ENCODE measurements at regions not wholly inside any gene's neighbourhood (a gene's known extent, or its start where the extent isn't known, plus 50 kb on each side); places are given as distances from the start of the nearest gene placed in this dataset.
"Not testable (repeated sequence)": the region's sequence is repeated elsewhere in the genome, so short reads cannot be mapped to it uniquely, and the experiment has no call there.

DNA sequence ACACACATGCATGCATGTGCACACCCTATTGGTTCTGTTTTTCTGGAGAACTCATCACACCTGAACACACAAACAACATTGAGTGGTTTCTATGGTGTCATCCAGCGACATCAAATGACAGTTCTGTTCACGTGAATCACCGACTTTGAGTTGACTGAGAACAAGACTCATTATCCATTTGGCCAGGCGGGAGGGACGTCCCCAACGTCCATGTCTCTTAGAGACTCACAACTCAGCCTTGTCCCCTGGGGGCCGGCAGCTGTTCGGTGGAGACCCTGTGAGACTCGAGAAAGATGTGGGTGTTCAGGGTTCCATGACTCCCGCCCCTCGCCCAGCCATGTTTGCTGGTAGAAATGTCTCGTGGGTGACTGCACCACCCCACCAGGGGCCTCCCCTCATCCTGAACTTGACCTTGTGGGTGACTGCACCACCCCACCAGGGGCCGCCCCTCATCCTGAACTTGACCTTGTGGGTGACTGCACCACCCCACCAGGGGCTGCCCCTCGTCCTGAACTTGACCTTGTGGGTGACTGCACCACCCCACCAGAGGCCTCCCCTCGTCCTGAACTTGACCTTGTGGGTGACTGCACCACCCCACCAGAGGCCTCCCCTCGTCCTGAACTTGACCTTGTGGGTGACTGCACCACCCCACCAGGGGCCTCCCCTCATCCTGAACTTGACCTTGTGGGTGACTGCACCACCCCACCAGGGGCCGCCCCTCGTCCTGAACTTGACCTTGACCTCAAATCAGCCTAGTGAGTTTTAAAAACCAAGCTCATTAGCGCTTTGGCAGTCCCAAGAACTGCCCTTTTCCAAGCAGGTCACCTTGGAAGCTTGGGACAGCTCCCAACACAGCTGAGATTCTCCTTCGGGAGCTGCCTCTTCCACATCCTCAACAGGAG is 163.8 kb downstream of the SHANK2 start:
- not testable (repeated sequence) for DNase-seq (ENCODE audit: extremely low read depth in 1 of 11, low read depth in 9 of 11, low spot score in 4 of 11)

DNA sequence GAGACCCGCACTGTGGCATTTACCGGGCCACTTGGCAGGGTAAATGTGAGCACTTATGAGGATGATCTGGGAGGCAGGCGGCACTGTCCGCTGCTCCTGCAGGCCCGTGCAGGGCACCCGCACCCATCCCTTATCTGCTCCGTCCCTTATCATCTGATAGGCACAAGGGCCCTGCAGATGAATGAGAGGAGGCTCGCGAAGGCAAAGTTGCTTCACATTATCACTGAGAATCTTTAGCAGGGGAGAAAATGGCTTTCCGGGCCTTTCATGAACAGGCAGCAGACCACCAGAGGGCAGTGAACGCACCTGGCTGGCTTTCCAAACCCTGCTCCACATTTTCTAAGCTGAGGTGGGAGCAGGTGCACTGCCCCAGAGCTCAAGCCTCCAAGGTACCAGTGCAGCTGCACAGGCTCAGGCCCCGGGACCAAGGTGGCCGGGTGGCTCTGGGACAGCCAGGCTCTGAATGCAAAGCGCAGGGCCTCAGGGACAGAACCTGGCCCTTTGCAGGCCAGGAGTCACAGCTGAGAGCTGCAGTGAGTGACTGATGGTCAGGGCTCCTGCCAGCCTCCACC is 165.6 kb downstream of the SHANK2 start:
- DNase-seq (ENCODE audit: extremely low read depth in 1 of 11, low read depth in 9 of 11, low spot score in 4 of 11): peak in 9 of 11 donors; percentile 24 to 40 (median 31)

DNA sequence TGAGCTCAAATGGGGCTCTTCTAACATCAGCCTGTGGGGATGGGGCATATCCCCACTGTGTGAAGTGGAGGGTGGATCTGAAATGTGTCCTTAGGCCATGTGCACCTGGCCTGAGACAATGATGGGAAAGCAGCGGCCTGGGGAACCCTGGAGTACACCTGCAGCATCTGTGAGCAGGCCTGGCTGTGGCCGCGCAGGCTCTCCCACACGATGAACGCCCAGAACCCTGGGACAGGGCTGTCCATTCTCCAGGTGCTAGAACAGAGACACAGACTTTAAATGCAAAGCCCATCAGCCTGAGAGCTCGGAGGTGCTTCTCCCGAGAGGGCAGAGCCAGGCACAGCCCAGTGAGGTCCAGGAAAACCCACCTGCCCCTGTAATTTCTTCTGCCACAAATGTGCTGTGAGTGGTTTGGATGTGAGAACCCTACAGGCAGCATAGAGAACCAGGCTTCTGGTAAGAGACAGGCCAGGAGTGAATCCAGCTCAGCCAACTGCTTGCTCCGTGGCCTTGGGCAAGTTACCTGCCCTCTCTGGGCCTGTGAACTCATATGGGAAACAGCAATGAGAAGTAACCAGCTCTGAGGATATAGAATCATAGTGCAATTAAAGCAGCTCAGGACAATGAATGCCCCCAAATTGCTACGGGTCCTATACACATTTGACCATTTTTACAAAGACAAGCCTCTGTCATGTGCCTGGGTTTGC is 167.9 kb downstream of the SHANK2 start:
- DNase-seq (ENCODE audit: extremely low read depth in 1 of 11, low read depth in 9 of 11, low spot score in 4 of 11): no peak

DNA sequence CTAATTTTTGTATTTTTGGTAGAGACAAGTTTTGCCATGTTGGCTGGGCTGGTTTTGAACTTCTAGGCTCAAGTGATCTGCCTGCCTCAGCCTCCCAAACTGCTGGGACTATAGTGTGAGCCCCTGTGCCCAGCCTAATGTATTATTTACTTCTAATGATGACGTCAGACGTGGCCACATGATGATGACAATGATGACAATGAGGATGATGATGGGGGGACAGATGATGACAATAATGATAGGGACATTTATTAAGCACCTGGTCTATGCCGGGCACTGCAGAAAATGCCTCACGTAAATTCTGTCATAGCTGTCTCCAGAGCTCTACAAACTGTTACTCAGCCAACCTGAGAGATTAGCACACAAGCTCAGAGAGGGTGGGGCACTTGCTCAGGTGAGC is 169.3 kb downstream of the SHANK2 start:
- no peak for DNase-seq (ENCODE audit: extremely low read depth in 1 of 11, low read depth in 9 of 11, low spot score in 4 of 11)

DNA sequence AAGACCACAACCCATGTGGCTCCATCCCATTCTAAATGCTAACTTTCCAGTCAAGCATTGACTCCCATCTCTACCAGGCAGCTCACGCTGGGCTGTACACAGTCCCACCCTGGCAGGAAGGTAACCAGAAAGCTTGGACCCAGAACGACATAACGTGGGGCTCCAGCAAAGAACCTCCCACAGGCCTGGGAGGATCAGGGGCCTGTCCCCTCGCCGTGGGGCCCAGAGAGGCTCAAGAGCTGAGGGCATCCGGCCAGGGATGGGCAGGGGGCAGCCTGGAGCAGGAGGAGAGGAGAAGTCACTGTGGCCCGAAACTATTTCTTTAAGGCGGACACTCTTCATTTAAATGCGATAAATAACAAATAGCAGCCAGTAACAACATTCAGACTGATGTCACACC is 169.9 kb downstream of the SHANK2 start:
- DNase-seq (ENCODE audit: extremely low read depth in 1 of 11, low read depth in 9 of 11, low spot score in 4 of 11): no peak

DNA sequence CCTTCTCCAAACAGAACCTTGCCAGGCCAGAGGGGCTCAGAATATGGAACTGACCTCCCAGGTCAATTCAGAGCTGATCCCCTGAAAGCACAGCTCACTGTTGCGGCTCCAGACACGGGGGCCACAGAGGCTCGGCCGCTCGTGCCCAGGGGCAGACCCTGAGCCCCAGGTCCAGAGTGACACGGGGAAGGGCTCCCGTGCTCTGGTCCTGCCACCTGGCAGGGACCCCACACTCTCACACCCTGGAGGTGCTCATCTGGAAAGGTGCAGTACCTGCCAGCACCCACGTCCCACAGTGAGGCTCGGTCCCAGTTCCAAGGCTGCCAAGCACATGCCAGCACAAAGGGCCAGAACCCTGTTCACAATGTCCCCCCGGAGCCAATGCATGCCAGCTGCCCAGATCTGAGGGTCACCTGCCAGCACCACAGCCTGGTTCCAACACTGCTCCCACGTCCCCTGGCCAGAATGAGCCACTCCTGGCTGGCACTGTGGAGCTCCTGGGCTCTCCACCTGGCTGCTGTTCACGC is 170.6 kb downstream of the SHANK2 start:
- no peak for DNase-seq (ENCODE audit: extremely low read depth in 1 of 11, low read depth in 9 of 11, low spot score in 4 of 11)

DNA sequence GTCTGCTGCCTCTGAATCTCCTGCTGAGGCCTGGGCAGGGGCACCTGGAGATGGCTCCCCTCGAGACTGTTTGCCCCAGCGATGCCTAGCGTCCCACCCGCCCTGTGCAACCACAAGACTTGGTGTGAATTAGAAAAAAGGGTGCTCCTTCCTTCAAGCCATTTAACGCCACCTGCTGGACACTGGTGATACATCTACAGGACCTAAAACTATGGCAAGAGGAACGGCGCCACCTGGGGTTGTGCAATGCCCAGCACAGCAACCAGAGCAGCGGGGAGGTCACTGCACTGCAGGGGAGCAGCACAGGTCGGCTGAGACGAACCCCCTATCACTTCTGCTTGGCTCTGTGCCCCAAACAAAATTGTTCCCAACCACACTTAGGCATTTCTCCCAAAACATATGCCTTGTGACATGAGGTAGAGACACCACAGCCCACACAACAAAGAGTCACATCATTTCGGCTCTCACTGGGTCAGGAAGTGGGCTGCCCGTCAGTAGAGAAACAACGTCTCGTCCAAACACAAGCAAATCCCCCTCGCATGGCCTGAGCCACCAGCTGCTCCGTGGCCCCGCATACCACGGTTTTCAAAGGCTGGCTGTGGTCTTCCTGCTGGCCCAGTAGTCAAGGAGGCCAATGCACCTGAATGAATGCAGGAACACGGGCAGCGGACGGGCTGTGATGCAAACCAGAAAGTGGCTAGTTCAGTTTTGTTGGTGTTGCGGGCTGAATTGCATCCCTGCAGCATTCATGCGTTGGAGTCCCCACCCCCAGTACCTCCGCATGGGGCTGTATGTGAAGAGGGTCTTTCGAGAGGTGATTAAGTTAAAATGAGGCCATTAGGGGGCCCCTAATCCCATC is 171.9 kb downstream of the SHANK2 start:
- DNase-seq (ENCODE audit: extremely low read depth in 1 of 11, low read depth in 9 of 11, low spot score in 4 of 11): peak in 10 of 11 donors; percentile 21 to 63 (median 44)

DNA sequence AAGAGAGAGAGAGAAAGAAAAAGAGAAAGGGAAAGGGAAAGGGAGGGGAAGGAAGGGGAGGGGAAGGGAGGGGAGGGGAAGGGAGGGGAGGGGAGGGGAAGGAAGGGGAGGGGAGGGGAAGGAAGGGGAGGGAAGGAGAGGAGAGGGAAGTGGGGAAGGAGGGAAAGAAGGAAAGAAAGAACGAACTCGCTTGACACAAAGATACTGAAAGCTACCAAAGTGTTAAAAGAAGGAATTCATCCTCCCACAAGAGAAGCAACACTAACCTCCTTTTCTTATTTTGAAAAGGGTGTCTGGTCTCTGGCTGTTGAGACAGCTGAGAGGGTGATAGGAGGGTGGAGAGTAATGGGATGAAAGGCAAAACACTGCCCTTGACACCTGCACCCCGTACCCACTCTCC is 172.6 kb downstream of the SHANK2 start:
- DNase-seq (ENCODE audit: extremely low read depth in 1 of 11, low read depth in 9 of 11, low spot score in 4 of 11): no peak

DNA sequence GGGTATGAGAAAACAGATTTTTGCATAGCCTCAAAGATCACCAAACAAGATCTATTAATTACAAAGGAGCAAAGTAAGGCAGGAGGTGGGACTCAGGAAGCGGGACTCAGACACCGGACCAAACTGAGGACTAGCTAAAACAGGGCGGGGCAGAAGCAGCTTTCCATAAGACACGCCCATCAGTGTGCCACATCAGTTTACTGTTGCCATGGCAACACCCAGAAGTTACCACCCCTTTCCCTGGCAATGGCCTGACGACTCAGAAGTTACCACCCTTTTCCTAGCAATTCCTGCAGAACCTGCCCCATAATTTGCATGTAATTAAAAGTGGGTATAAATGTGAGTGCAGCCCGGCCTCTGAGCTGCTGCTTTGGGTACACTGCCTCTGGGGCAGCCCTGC is 173.9 kb downstream of the SHANK2 start:
- no peak for DNase-seq (ENCODE audit: extremely low read depth in 1 of 11, low read depth in 9 of 11, low spot score in 4 of 11)

DNA sequence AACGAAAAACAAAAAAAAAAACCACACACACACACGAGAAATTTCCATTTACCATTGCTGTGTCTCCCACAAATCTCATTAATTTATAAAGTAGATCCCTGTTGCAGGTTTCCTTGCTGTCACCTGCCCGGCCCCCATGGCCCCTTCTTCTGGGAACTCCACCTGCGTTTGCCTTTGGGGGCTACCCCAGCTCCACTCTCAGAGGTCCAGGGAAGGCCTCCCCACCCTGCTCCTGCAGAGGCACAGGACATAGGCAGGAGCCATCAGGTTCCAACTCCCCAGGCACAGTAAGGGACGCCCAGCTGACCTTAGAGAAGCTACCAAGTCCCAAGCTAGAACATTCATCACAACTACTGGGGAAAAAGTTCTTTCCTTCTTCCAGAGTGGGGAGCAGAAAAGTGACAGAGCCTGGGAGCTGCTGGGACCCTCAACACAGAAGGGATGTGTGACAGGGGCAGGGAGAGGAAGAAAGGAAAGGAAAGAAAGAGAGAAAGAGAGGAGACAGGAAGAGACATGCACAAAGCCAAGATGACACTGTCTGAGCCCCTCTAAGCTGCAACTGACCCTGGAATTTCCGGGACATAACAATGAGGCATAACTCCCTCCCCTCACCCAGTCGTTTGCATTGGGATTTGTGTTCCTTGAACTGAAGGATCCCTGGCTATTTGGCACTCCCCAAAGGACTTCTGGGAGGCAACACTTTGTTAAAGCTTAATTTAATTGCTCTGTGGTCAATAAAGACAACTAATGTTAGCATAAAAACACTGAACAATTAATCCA is 175.7 kb downstream of the SHANK2 start:
- no peak for DNase-seq (ENCODE audit: extremely low read depth in 1 of 11, low read depth in 9 of 11, low spot score in 4 of 11)

DNA sequence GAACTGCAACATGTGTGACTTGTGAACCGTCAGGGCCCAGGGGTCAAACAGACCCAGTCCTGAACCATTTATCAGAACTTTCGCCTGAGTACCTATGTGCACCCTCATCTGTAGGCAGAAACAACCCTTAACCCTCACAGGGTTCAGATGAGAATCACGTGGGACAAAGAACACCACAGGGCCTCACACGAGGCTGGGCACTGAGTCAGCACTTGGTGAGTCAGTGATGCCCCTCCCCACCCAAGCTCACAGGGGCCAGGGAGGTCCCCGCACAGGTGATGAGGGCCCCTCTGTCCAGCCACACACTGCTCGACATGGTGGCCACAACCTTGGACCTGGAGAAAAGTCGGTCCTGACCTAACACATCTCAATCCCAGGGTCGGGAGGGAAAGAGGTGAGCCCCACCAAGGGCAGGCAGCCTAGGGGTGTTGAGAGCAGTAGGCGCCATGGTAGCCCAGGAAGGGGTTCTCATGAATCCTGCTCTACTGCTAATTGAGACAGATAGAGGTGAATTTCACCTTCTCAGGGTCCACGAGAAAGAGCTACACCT is 176.4 kb downstream of the SHANK2 start:
- DNase-seq (ENCODE audit: extremely low read depth in 1 of 11, low read depth in 9 of 11, low spot score in 4 of 11): no peak

DNA sequence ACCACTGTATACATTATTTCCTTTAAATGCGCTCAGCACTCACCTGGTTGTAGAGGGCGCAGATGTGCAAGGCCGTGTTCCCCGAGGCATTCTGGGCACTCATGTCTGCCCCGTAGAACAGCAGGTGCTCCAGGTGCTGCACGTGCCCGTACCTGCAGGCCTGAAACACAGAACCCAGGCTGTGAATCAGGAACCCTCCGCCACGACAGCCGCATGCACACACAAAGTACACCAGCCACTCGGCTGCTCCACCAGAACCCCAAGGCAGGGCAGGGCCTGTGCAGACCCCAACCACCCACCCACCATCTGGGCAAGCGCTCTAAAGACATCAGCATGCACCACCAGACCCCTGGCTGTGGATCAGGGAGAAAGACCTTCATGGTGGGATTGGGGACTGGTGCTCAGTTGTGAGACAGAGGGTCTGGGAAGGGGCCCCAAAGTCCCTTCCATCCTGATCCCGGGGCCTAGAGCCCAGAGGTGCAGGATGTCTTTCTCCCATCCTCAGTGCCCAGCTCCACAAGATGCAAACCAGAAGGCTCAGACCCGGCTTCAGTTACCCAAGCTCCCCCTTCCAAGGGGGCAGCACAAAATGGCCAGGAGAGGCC is 177.2 kb downstream of the SHANK2 start:
- DNase-seq (ENCODE audit: extremely low read depth in 1 of 11, low read depth in 9 of 11, low spot score in 4 of 11): no peak

DNA sequence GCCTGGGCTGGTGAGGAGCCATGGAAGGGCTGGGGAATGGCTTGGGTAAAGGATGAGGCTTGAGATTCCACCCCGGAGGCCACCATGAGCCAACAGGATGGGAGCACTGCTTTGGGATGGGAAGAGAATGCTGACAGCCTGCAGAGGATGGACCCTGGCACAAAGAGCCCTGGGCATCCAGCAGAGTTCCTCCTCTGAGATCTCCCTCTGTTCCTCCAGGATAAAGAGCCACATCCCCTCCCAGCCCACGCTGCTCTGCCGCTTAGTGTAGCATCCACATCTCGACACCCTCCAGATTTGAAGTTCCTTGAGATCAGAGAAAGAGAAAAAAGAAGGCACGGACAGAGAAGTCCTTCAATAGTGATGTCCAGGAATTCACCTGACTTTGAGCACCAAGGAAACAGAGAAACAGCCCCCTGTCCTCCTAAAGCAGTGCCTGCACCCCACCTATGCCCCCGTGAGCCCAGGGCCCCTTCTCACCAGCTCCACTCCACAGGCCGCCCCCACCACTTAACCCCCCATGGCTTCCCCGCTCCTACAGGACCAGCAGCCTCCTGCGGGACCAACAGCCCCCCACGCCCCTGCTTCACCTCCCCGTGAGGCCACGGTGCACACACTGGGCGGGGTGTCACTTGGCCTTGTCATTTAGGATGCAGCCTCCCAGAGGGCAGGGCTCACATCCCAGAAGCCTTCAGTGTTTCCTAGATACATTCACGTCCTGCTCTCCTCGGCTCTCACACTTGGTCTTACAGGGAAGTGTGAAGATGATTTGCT is 180.5 kb downstream of the SHANK2 start:
- no peak for DNase-seq (ENCODE audit: extremely low read depth in 1 of 11, low read depth in 9 of 11, low spot score in 4 of 11)

DNA sequence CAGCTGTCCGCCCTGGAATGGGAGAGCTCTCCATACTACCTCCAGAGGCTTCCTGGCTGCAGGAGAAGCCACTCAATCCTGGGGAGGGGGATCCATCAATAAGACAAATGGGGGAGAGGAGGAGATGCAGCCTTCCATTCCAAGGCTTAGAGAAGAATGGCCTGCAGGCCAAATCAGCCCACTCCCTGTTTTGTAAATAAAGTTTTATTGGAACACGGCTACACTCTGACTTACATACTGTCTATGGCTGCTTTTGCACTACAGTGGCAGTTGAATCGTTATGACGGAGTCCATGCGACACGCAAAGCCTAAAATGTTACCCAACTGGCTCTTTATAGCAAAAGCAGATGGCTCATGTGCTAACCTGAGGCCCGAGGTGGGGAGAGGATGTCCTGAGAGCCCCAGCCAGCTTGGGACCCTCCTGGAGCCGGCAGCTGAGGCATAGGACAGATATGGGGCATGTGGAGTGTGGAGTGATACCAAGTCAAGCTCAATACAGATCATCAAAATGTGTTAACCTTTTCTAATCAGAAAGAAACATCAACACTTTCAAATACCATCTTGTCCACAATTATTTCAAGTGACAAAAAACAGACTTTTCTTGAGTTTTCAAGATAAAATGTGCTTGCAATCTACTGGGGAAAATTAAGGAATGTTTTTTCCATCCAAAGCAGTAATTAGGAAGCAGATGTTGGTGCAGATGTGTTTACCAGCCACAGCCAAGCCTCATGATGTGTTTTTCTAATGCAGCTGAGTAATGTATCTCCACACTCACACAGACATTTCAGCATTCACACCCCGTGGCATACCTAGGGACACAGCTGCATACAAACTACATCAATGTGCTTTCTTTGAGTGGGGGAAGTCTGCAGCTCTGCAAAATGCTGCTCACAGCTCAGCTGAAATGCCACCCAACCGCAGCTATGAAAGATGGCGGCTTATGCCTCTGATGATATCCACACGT is 181.6 kb downstream of the SHANK2 start:
- no peak for DNase-seq (ENCODE audit: extremely low read depth in 1 of 11, low read depth in 9 of 11, low spot score in 4 of 11)

DNA sequence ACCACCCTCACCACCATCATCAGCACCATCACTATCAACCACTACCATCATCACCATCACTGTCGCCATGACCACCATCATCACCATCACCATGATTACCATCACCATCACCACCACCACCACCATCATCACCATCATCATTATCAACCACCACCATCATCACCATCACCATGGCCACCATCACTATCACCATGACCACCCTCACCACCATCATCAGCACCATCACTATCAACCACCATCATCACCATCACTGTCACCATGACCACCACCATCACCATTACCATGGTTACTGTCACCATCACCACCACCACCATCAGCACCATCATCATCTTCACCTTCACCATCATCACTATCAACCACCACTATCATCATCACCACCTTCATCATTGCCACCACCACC is 183.4 kb downstream of the SHANK2 start:
- no peak for DNase-seq (ENCODE audit: extremely low read depth in 1 of 11, low read depth in 9 of 11, low spot score in 4 of 11)

DNA sequence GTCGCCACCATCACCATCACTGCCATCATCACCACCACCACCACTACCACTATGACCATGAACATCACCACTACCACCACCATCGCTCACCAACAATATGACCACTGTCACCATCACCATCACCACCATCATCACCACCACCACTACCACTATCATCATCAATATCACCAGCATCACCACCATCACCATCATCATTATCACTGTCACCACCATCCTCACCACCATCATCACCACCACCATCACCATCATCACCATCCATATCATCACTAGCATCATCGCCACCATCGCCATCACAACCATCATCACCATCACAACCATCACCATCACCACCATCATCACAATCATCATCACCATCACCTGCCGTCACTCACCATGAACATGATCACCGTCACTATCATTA is 184.6 kb downstream of the SHANK2 start:
- no peak for DNase-seq (ENCODE audit: extremely low read depth in 1 of 11, low read depth in 9 of 11, low spot score in 4 of 11)

Data from renal cortex interstitium (tissue), 11 donors.